Stimulated activated CD8-positive, alpha-beta memory T cell treated with anti-CD3 and anti-CD28 coated beads, Interleukin-15, amount 100 ng/mL, for 1 hour (primary cell): ENCODE measurements at regions not wholly inside any gene's neighbourhood (a gene's known extent, or its start where the extent isn't known, plus 50 kb on each side); places are given as distances from the start of the nearest gene placed in this dataset.

ENCODE experiments used
- DNase-seq: peaks from one replicate; pipeline ENCODE4 v3.0.0-alpha.2; 2020; ENCODE audit warnings: low read depth

DNA sequence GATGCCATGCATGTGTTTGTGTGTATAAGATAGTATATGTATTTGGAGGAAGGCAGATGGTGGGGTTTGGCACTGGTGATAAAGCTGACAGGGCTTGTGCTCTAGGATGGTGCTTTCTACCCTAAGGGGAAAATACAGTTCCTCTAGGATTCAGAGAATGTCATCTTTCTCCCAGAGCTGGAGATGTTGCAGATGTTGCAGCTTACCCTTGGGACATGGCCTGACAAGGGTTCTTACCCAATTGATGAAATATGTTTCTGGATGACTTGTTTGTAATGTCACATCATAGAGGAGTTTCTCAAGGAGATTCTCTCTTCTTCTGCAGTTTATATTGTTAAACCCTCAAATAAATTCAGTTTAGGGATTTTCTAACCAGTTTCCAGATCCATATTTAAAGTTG, 52.5 kb upstream of the PITX2 start:
- DNase-seq, result no peak

DNA sequence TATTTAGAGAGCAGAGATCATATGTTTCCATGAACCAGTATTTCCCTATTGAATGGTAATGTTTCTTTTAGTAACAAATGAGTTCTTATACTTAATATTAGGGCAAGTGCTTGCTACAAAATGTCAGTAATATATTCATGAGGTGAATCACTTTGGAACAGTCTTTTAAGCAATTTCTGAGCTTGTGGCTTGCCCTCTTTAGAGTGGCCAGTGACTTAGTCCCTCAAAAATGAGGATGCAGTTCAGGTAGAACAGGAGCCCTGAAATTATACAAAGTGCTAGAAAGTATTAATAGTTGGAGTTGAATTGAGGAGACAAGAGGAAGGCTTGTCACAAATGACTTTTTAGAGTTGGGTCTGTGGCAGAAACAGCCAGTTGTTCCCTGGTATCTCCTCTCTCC, 53.4 kb upstream of the PITX2 start:
- no peak for DNase-seq

DNA sequence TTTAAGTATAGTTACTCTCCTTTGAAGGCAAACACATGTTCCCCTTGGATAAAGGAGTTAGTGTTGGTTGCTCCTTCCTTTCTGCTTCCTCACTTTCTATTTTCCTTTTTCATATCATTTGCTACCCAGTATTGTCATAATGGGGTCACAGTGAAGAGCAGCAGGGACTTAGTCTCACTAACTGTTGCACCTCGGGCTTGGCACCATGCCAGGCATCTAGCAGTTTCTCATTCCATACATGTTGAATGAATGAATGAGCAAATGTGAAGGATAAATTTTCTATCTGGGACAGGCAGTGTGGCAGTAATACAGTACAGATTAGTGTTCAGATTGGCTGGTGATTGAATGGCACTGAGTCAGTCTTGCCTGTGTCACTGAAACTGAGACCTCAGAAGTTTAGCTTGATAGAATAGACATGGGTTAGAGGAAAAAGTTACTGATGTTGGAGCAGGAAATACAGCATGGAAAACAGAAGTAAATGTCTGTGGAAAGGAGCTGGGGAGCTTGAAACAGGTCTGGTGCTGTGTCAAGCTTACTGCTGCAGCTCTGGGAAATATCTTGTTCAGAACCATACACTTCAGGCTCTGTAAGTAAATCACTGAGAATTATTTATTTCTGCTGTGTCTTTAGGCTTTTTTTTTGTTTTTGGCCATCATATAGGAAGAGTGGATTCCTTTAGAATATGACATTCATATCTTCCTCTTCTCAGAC, 55.8 kb upstream of the PITX2 start:
- no peak for DNase-seq

DNA sequence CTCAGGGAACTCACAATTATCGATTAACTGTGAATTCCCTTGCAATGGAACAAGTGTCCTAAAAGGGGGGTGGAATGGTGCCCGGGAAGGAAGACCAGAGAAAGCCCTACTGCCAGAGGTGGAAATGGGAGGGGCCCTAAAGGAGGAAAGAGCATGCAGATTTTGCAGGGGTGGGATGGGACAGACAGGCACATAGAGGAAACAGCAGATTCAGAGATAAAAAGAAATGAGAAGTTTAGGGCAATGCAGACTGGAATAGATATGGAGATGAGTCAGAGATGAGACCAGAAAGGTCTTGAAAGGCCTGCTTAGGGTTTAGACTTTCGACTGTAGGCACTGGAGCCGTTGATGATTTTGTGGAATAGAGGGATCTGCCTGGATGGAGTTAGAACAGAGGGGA, 57.4 kb upstream of the PITX2 start:
- DNase-seq, result no peak

DNA sequence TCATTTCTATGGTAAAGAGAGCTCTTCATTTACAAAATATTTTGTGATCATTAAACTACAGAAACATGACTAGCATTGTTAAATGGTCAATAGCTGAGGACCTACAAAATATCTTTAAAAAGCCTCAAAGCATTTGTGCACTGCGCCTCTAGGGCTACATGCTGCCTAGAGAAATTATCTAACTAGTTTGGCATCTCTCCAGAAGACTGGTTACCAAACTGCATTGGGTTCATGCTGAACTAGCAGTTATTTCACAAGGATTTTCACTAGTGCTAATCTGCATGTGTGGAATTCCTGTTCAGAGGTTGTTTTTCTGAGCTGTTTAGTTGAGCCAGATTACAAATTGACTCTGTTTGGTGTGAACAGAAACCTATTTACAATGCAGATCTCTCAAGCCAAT, 58.5 kb upstream of the PITX2 start:
- DNase-seq, result no peak

DNA sequence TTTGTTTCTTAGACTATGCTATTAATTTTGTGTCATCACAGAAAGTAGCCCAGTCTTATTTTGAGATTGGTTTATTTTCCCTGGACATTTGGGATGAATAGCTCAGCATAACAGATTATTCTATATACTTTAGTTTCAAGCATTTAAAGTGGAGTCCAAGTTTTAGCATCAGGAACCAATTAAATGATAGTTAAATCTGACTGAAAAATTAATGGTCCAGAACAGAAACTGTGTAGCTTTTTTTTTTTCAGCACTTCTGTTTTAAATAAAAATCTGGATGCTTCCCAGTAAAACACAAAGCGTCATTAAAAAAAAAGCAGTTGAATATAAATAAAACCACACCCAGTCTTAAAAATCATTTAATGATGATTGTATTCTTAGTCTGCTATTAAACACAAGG, 59.4 kb upstream of the PITX2 start:
- DNase-seq, result no peak

DNA sequence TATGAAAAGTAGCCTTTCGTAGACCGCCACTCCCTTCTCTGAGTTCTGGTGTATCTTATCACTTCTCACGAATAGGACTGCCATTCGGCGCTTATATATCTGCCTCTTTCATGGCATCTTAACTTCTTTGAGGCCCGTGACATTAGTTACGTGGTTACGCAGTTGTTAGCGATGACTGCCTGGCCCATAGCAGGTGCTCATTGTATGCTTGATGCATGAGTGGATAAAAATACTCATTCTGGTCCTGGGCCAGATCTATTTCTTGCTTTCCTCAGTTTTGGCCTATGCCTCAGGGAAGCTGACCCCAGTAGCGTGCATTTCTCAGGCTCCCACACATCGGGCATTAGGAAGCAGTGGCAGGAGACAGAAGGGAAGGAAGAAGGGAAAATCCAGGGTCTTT, 60.7 kb upstream of the PITX2 start:
- no peak for DNase-seq

DNA sequence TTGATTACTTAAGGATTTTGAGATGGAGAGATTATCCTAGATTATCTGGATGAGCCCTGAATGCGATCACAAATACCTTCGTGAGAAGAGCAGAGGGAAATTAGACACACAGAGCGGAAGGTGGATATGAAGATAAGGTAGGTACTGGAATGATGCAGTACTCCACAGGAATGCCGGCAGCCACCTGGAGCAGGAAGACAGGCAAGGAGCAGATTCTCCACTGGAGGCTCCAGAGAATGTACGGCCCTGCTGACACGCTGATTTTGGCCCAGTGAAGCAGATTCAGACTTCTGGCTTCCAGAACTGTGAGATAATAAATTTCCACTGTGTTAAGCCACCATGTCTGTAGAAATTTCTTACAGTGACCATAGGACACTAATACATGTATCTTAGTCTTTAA, 79.4 kb upstream of the PITX2 start:
- no peak for DNase-seq

DNA sequence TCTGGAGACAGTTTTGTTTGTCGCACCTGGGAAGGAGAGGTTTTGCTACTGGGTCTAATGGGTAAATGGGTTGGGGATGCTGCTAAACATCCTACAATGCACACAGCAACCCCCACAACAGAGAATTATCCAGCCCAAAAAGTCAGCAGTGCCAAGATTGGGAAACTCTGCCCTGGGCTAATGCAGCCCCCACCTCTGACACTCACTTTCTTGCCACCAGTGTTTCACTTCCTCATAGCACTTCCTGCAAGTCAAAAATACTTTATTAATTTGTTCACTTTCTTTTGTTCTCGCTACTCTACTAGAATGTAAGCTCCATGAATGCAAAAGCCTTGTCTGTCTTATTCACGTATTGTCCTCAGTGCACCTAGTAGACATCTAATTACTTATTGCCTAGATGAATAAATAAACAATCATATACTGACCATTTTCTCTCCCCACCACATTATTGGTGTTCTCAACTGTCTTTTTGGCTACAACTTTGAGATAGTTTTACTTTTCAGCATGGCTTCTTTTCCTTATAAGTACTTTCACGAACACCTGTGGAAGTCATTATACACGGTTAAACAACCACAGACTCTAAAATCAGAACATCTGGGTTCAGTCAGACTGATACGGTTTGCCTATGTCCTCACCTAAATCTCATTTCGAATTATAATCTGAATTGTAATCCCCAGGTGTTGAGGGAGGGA, 82.0 kb upstream of the PITX2 start:
- DNase-seq, result no peak

DNA sequence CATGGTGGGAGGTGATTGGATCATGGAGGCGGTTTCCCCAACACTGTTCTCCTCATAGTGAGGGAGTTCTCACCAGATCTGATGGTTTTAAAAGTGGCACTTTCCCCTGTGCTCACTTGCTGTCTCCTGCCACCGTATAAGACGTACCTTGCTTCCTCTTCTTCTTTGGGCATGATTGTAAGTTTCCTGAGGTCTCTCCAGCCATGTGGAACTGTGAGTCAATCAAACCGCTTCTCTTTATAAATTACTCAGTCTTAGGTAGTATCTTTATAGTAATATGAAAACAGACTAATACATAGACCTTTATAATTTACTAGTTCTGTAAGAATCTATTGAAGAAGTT, 82.5 kb upstream of the PITX2 start:
- no peak for DNase-seq

DNA sequence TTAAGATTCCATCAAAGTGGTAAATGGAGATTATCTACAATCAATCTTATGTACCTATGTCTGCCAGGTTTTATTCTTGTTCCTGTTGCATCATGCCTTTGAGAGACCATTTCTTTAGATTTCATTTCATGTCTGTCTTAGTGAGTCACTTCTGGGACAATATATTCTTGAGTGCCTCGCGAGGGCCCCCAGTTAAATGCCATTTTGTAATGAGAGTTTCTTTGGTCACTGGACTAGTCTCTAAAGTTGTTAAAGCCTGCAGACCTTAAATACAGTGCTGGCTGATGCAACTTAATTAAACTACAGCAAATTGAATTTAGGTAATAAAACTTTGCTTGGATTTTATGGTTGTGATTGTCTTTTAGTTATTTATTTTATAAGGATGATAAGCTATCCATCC, 87.2 kb upstream of the PITX2 start:
- DNase-seq, result no peak

DNA sequence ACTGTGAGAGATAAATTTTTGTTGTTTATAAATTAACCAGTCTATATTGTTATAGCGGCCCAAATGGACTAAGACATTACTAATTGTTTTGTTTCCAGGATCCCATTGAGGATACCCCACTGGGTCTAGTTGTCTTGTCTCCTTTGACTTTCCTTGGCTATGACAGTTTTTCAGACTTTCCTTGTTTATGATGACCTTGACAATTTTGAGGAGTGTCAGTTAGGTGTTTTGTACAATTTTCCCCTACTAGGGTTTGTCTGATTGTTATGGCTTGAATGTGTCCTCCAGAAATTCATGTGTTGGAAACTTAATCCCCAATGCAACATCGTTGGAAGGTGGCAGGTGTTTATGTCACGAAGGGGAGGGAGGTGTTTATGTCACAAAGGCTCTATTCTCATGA, 89.6 kb upstream of the PITX2 start:
- no peak for DNase-seq

DNA sequence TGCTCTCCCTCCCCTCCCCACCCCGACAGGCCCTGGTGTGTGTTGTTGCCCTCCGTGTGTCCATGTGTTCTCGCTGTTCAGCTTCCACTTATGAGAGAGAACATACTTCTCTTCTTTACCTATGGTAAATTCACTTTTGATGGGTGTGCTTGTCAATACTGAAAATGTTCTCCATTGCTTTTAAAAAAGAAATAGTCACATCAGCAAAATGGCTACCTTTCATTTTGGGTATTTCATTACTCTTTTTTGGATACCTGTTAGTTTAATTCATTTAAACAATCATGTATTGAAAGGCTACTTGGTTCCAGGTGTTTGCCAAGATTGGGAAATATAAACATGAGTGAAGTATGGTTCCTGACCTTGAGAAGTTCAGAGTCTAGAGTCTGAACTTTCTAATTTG, 107.4 kb upstream of the PITX2 start:
- DNase-seq, result no peak

DNA sequence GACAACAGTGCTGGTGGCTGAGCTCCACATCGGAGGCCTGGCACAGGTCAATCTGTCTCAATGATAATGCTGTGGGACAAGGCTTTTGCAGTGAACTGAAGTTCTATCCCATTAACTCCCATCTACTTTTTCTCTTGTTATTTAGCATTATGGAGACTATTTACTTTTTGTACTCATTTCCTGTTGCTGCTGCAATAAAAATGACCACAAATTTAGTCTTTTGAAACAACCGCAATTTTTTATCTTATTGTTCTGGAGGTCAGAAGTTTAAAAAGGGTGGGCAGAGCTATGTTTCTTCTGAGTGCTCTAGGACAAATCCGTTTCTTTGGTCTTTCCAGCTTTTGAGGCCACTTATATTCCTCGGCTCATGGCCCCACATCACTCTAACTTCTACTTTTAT, 111.0 kb upstream of the PITX2 start:
- DNase-seq, result no peak

DNA sequence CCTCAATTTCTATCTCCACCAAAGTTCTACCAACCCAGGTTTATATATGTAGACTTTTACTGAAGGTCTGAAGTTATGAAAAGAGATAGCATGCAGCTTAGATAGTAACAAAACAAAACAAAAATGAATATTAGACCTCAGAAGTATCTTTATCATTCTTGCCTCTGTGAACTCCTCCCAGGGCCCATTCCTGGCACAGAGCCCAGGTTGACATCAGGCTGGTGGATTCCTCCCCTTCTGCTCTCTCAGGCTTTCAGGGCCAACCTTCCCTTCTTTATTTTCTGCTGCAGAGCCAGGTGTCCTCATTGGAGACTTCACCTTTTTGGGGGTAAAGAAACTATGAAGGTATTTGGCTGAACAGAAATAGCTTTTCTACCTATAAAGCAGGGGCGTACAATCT, 112.8 kb upstream of the PITX2 start:
- DNase-seq, result no peak

DNA sequence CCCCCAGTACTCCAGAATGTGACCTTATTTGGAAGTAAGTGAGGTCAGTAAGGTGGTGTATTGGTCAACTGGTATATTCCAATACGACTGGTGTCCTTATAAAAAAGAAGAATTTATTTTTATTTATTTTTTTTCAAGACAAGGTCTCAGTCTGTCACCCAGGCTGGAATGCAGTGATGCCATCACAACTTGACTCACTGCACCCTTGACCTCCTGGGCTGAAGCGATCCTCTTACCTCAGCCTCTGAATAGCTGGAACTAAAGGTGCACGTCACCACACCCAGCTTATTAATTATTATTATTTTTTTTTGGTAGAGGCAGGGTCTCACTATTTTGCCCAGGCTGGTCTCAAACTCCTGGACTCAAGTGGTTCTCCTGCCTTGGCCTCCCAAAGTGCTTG, 115.1 kb upstream of the PITX2 start:
- DNase-seq, result no peak

DNA sequence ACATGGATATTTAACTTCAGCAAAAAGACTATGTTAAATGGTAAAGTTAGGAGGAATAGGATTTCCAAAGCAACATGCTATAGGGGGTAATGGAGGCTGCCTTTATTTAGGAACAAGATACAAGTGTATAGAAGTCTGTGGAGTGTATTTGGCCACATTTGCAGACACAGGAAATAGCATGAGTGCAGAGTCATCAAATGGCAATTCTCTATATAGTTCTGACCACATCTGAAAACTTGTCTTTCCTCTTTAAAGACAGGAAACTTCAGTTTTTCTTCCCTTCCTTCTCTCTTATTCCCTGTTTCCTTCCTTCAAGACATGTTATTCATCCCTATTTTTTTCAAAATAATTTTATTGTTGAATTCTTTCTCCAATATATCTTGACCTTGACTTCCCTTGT, 119.3 kb upstream of the PITX2 start:
- DNase-seq, result no peak

DNA sequence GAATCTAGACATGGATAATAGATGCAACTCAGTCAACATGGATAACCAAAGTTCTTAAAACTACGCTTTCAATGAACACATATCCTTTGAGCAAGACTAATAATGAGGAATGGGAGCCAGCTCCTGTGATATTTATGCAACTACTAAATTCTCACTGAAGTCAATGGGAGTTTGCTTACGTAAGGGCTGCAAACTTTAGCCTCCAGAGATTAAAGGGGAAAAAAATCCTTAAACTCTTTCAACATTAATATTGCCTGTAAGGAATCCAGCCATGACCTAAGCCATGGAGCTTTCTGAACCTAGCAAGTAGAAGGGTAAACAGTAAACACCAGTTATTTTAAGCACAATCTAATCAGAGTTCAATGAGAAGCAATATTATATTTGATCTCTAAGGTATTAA, 125.2 kb upstream of the PITX2 start:
- no peak for DNase-seq

DNA sequence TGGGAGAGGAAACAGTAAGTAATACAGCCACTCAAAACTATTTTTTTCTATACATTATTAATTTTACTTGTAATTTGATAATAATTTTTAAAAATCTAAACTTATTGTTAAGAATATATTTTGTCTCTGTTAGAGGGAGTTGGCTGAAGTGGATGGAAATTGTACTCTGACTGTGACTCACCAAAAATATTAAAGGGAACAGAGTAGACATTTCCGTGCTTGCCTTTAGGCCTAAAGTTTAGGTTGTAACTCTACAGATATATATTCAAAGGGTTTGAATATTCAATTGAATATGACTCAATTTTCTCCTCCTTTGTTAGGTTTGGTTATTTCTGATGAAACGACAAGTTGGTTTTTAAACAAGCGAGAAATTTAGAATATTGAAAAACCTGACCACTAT, 128.3 kb upstream of the PITX2 start:
- no peak for DNase-seq

DNA sequence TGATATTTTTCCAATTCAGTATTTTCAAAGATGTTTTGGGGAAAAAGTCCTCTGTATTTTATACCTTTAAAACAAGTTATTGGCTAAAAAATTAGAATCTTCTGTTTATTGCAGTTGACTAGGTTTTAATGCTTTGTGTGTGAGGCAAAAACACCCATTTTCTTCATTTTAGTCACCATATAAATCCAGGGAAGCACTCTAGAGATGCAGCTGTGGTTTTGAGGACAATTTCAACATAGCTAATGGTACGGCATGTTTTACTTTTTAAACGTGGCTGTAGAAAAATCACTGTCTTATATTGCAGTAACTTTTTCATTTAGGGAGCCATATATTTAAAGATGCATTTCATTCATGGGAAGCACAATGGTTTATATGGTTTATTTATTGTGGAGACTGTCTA, 129.1 kb upstream of the PITX2 start:
- DNase-seq, result no peak

DNA sequence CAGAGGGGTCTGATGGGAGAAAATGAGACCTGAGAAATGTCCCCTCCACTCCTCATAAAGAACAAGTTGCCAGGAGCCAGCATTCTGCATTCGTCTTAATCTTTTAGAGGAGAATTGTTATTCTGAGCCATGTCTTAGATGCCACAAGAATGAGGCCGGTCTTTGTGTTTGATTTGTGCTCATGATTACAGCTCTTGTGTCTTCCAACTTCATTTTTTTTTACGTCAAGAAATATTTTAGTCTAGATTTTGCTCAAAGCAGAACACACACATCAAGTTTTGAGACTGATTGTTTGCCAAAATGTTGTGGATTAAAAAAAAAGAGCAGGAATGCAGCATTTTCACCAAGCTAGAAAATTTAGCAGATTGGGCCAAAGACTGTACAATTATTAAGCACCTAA, 130.6 kb upstream of the PITX2 start:
- DNase-seq, result no peak

DNA sequence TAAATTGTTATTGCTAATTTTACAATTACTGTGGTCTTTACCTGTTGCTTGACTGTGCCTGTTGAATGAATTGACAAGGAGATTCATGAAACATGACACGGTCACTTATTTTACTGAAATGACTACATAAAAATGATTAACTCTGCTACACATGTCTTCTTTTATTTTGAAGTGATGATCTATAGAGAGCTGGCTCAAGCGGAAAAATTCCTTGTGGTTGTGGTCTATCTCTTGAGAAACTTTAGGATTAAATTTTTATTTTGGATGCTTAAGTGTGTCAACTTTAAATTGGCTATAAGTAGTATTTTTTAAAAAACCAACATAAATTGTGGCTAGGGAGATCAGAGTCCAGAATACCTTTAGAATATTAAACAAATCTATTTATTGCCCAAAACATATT, 131.8 kb upstream of the PITX2 start:
- no peak for DNase-seq

DNA sequence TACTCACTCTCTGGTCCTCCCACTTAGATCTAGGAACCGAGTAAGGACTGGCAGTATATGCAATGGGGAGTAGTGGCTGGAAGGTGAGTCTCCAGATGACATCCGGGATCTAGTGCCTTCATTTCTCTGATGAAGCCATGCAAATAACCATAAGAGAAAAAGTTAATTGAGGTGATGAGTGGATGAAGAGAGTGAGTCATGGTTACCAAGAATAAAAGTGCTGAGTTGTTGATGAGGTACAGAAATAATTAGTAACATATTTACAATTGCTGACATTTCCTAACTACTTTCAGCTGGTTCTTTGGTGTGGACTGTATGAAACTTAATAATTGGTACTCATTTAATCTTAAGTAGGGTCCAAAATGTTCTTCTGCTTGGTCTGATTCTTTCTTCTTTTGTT, 146.7 kb upstream of the PITX2 start:
- no peak for DNase-seq

DNA sequence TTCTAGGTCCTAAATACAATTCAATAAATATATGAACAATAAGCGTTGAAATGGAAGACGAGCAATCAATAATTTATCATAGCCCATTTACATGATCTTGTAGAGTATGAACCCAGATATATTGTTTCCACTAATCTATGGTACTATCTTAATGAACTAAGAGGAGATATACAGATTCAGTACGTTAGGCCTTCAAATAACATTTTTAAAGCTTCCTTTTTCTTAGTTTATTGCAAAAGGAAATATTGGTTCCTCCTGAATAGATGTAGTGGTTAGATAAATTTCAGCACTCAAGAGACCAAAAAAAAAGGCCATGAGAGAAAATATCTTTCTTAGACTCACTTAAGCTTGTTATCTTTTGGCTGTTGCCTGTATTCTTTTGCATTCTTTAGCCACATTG, 147.5 kb upstream of the PITX2 start:
- no peak for DNase-seq
